ENCODE measurements at regions not wholly inside any gene's neighbourhood (a gene's known extent, or its start where the extent isn't known, plus 50 kb on each side); places are given as distances from the start of the nearest gene placed in this dataset.

GRCh38 chr12:17695495-17695894, 394.5 kb downstream of the RERGL start:
- no peak for DNase-seq (ENCODE audit: low read depth)
- no peak overlapping the region for H3K9ac ChIP-seq (ENCODE audit: low read length)
- no peaks in the 10 kb centered on the region for H3K27me3 ChIP-seq (replicated peaks; ENCODE audit: control insufficient read depth, insufficient read depth, low read length)
- no peaks in the 10 kb centered on the region for H3K36me3 ChIP-seq (ENCODE audit: control insufficient read depth, insufficient read depth, low read length, severe bottlenecking)
- no peaks in the 10 kb centered on the region for H3K4me1 ChIP-seq (ENCODE audit: control insufficient read depth, insufficient read depth, low read length)
- H3K4me3 ChIP-seq (ENCODE audit: low read length) = no peak overlapping the region
- no peaks in the 10 kb centered on the region for H3K9me3 ChIP-seq (ENCODE audit: control insufficient read depth, low read length)

GRCh38 chr12:17691369-17691768, 398.6 kb downstream of the RERGL start:
- Histone ChIP-seq H3K27me3 (replicated peaks; ENCODE audit: control insufficient read depth, insufficient read depth, low read length) (no peaks in the 10 kb centered on the region), H3K36me3 (ENCODE audit: control insufficient read depth, insufficient read depth, low read length, severe bottlenecking) (no peaks in the 10 kb centered on the region), H3K9ac (ENCODE audit: low read length) (no peak overlapping the region), H3K9me3 (ENCODE audit: control insufficient read depth, low read length) (no peaks in the 10 kb centered on the region), H3K4me1 (ENCODE audit: control insufficient read depth, insufficient read depth, low read length) (no peaks in the 10 kb centered on the region), H3K4me3 (ENCODE audit: low read length) (no peak overlapping the region)
- DNase-seq (ENCODE audit: low read depth) = no peak

- H3K27me3 ChIP-seq (replicated peaks; ENCODE audit: control insufficient read depth, insufficient read depth, low read length) = no peaks in the 10 kb centered on the region
Observed at GRCh38 chr12:17680220-17680619, 409.8 kb downstream of the RERGL start.

GRCh38 chr12:17666641-17667324, 423.2 kb downstream of the RERGL start:
- H3K9ac ChIP-seq (ENCODE audit: low read length) = no peak overlapping the region
- H3K27me3 ChIP-seq (replicated peaks; ENCODE audit: control insufficient read depth, insufficient read depth, low read length) = no peaks in the 10 kb centered on the region
- H3K9me3 ChIP-seq (ENCODE audit: control insufficient read depth, low read length) = no peaks in the 10 kb centered on the region
- no peaks in the 10 kb centered on the region for H3K36me3 ChIP-seq (ENCODE audit: control insufficient read depth, insufficient read depth, low read length, severe bottlenecking)
- no peaks in the 10 kb centered on the region for H3K4me1 ChIP-seq (ENCODE audit: control insufficient read depth, insufficient read depth, low read length)
- no peak overlapping the region for H3K4me3 ChIP-seq (ENCODE audit: low read length)
- no peak for DNase-seq (ENCODE audit: low read depth)

More at GRCh38 chr12:17680220-17680619, 409.8 kb downstream of the RERGL start:
- no peaks in the 10 kb centered on the region for H3K9me3 ChIP-seq (ENCODE audit: control insufficient read depth, low read length)
- H3K4me3 ChIP-seq (ENCODE audit: low read length) = no peak overlapping the region
- no peaks in the 10 kb centered on the region for H3K4me1 ChIP-seq (ENCODE audit: control insufficient read depth, insufficient read depth, low read length)
- no peak overlapping the region for H3K9ac ChIP-seq (ENCODE audit: low read length)
- no peak for DNase-seq (ENCODE audit: low read depth)
- H3K36me3 ChIP-seq (ENCODE audit: control insufficient read depth, insufficient read depth, low read length, severe bottlenecking) = no peaks in the 10 kb centered on the region

GRCh38 chr12:17665839-17666238, 424.2 kb downstream of the RERGL start:
- H3K36me3 ChIP-seq (ENCODE audit: control insufficient read depth, insufficient read depth, low read length, severe bottlenecking) = no peaks in the 10 kb centered on the region
- no peak for DNase-seq (ENCODE audit: low read depth)
- H3K27me3 ChIP-seq (replicated peaks; ENCODE audit: control insufficient read depth, insufficient read depth, low read length) = no peaks in the 10 kb centered on the region
- no peak overlapping the region for H3K4me3 ChIP-seq (ENCODE audit: low read length)
- H3K9me3 ChIP-seq (ENCODE audit: control insufficient read depth, low read length) = no peaks in the 10 kb centered on the region
- no peak overlapping the region for H3K9ac ChIP-seq (ENCODE audit: low read length)
- no peaks in the 10 kb centered on the region for H3K4me1 ChIP-seq (ENCODE audit: control insufficient read depth, insufficient read depth, low read length)

- H3K4me3 ChIP-seq (ENCODE audit: low read length) = no peak overlapping the region
- DNase-seq (ENCODE audit: low read depth) = no peak
- H3K27me3 ChIP-seq (replicated peaks; ENCODE audit: control insufficient read depth, insufficient read depth, low read length) = no peaks in the 10 kb centered on the region
- H3K9me3 ChIP-seq (ENCODE audit: control insufficient read depth, low read length) = no peaks in the 10 kb centered on the region
- H3K9ac ChIP-seq (ENCODE audit: low read length) = no peak overlapping the region
- H3K4me1 ChIP-seq (ENCODE audit: control insufficient read depth, insufficient read depth, low read length) = no peaks in the 10 kb centered on the region
- H3K36me3 ChIP-seq (ENCODE audit: control insufficient read depth, insufficient read depth, low read length, severe bottlenecking) = no peaks in the 10 kb centered on the region
Observed at GRCh38 chr12:17661250-17661649, 428.7 kb downstream of the RERGL start.

GRCh38 chr12:17652436-17652835, 437.6 kb downstream of the RERGL start:
- no peaks in the 10 kb centered on the region for H3K27me3 ChIP-seq (replicated peaks; ENCODE audit: control insufficient read depth, insufficient read depth, low read length)
- no peaks in the 10 kb centered on the region for H3K36me3 ChIP-seq (ENCODE audit: control insufficient read depth, insufficient read depth, low read length, severe bottlenecking)
- H3K9ac ChIP-seq (ENCODE audit: low read length) = no peak overlapping the region
- H3K9me3 ChIP-seq (ENCODE audit: control insufficient read depth, low read length) = no peaks in the 10 kb centered on the region
- H3K4me3 ChIP-seq (ENCODE audit: low read length) = no peak overlapping the region
- no peaks in the 10 kb centered on the region for H3K4me1 ChIP-seq (ENCODE audit: control insufficient read depth, insufficient read depth, low read length)
- no peak for DNase-seq (ENCODE audit: low read depth)

GRCh38 chr12:17642340-17642650, 447.7 kb downstream of the RERGL start:
- Histone ChIP-seq H3K9me3 (ENCODE audit: control insufficient read depth, low read length) (no peaks in the 10 kb centered on the region), H3K27me3 (replicated peaks; ENCODE audit: control insufficient read depth, insufficient read depth, low read length) (peaks cover 4% of the 10 kb centered on the region), H3K4me3 (ENCODE audit: low read length) (no peak overlapping the region), H3K9ac (ENCODE audit: low read length) (no peak overlapping the region), H3K36me3 (ENCODE audit: control insufficient read depth, insufficient read depth, low read length, severe bottlenecking) (no peaks in the 10 kb centered on the region), H3K4me1 (ENCODE audit: control insufficient read depth, insufficient read depth, low read length) (no peaks in the 10 kb centered on the region)
- no peak for DNase-seq (ENCODE audit: low read depth)

- H3K9ac ChIP-seq (ENCODE audit: low read length) = no peak overlapping the region
- no peaks in the 10 kb centered on the region for H3K9me3 ChIP-seq (ENCODE audit: control insufficient read depth, low read length)
- no peak overlapping the region for H3K4me3 ChIP-seq (ENCODE audit: low read length)
- no peaks in the 10 kb centered on the region for H3K4me1 ChIP-seq (ENCODE audit: control insufficient read depth, insufficient read depth, low read length)
- peaks cover 4% of the 10 kb centered on the region for H3K27me3 ChIP-seq (replicated peaks; ENCODE audit: control insufficient read depth, insufficient read depth, low read length)
- no peak for DNase-seq (ENCODE audit: low read depth)
- no peaks in the 10 kb centered on the region for H3K36me3 ChIP-seq (ENCODE audit: control insufficient read depth, insufficient read depth, low read length, severe bottlenecking)
Observed at GRCh38 chr12:17640615-17641014, 449.4 kb downstream of the RERGL start.

GRCh38 chr12:17618831-17619230, 471.2 kb downstream of the RERGL start:
- H3K4me1 ChIP-seq (ENCODE audit: control insufficient read depth, insufficient read depth, low read length) = no peaks in the 10 kb centered on the region
- peaks cover 4% of the 10 kb centered on the region for H3K9me3 ChIP-seq (ENCODE audit: control insufficient read depth, low read length)
- no peaks in the 10 kb centered on the region for H3K36me3 ChIP-seq (ENCODE audit: control insufficient read depth, insufficient read depth, low read length, severe bottlenecking)
- no peaks in the 10 kb centered on the region for H3K27me3 ChIP-seq (replicated peaks; ENCODE audit: control insufficient read depth, insufficient read depth, low read length)
- H3K9ac ChIP-seq (ENCODE audit: low read length) = no peak overlapping the region
- no peak for DNase-seq (ENCODE audit: low read depth)
- no peak overlapping the region for H3K4me3 ChIP-seq (ENCODE audit: low read length)

GRCh38 chr12:17609701-17610100, 480.3 kb downstream of the RERGL start:
- no peaks in the 10 kb centered on the region for H3K9me3 ChIP-seq (ENCODE audit: control insufficient read depth, low read length)
- no peak for DNase-seq (ENCODE audit: low read depth)
- H3K36me3 ChIP-seq (ENCODE audit: control insufficient read depth, insufficient read depth, low read length, severe bottlenecking) = no peaks in the 10 kb centered on the region
- H3K27me3 ChIP-seq (replicated peaks; ENCODE audit: control insufficient read depth, insufficient read depth, low read length) = no peaks in the 10 kb centered on the region
- no peak overlapping the region for H3K9ac ChIP-seq (ENCODE audit: low read length)
- peaks cover 4% of the 10 kb centered on the region for H3K4me1 ChIP-seq (ENCODE audit: control insufficient read depth, insufficient read depth, low read length)
- no peak overlapping the region for H3K4me3 ChIP-seq (ENCODE audit: low read length)

- DNase-seq (ENCODE audit: low read depth) = no peak
- no peak overlapping the region for H3K4me3 ChIP-seq (ENCODE audit: low read length)
- peaks cover 4% of the 10 kb centered on the region for H3K4me1 ChIP-seq (ENCODE audit: control insufficient read depth, insufficient read depth, low read length)
- no peaks in the 10 kb centered on the region for H3K27me3 ChIP-seq (replicated peaks; ENCODE audit: control insufficient read depth, insufficient read depth, low read length)
- no peaks in the 10 kb centered on the region for H3K36me3 ChIP-seq (ENCODE audit: control insufficient read depth, insufficient read depth, low read length, severe bottlenecking)
- no peaks in the 10 kb centered on the region for H3K9me3 ChIP-seq (ENCODE audit: control insufficient read depth, low read length)
- no peak overlapping the region for H3K9ac ChIP-seq (ENCODE audit: low read length)
Observed at GRCh38 chr12:17609153-17609552, 480.8 kb downstream of the RERGL start.
